ENCODE measurements at regions not wholly inside any gene's neighbourhood (a gene's known extent, or its start where the extent isn't known, plus 50 kb on each side); places are given as distances from the start of the nearest gene placed in this dataset.

GRCh38 chr13:76049376-76049746 is 413.2 kb downstream of the LMO7 start:
- Histone ChIP-seq H3K36me3 (no peaks in the 10 kb centered on the region), H3K4me3 (no peak overlapping the region), H3K27me3 (no peaks in the 10 kb centered on the region), H3K27ac (no peak overlapping the region), H3K9me3 (no peaks in the 10 kb centered on the region), H3K4me1 (no peaks in the 10 kb centered on the region)
- DNase-seq (ENCODE audit: low spot score in 2 of 2) = no peak
- intact Hi-C loops (cut with DNase I) = no loop called here
- TF ChIP-seq CTCF (IDR thresholded peaks at IDR 0.05) = no peak

- intact Hi-C loops (cut with DNase I) = no loop called here
- Histone ChIP-seq H3K4me1 (no peaks in the 10 kb centered on the region), H3K4me3 (no peak overlapping the region), H3K27me3 (no peaks in the 10 kb centered on the region), H3K27ac (no peak overlapping the region), H3K9me3 (no peaks in the 10 kb centered on the region), H3K36me3 (no peaks in the 10 kb centered on the region)
- DNase-seq (ENCODE audit: low spot score in 2 of 2) = no peak
- TF ChIP-seq CTCF (IDR thresholded peaks at IDR 0.05) = no peak
Observed at GRCh38 chr13:76048675-76049375, 412.7 kb downstream of the LMO7 start.

- Histone ChIP-seq H3K4me3 (no peak overlapping the region), H3K36me3 (no peaks in the 10 kb centered on the region), H3K27ac (no peak overlapping the region), H3K27me3 (no peaks in the 10 kb centered on the region), H3K9me3 (no peaks in the 10 kb centered on the region), H3K4me1 (no peaks in the 10 kb centered on the region)
- no peak for TF ChIP-seq CTCF (IDR thresholded peaks at IDR 0.05)
- DNase-seq (ENCODE audit: low spot score in 2 of 2) = no peak
- intact Hi-C loops (cut with DNase I) = no loop called here
Observed at GRCh38 chr13:76048131-76048530, 412.0 kb downstream of the LMO7 start.

GRCh38 chr13:76043874-76044273 is 407.7 kb downstream of the LMO7 start:
- Histone ChIP-seq H3K9me3 (no peaks in the 10 kb centered on the region), H3K36me3 (no peaks in the 10 kb centered on the region), H3K27me3 (no peaks in the 10 kb centered on the region), H3K4me3 (no peak overlapping the region), H3K27ac (no peak overlapping the region), H3K4me1 (no peaks in the 10 kb centered on the region)
- no peak for DNase-seq (ENCODE audit: low spot score in 2 of 2)
- intact Hi-C loops (cut with DNase I) = no loop called here
- no peak for TF ChIP-seq CTCF (IDR thresholded peaks at IDR 0.05)

GRCh38 chr13:76038920-76039716 is 403.0 kb downstream of the LMO7 start:
- intact Hi-C loops (cut with DNase I) = no loop called here
- Histone ChIP-seq H3K27me3 (no peaks in the 10 kb centered on the region), H3K9me3 (no peaks in the 10 kb centered on the region), H3K36me3 (no peaks in the 10 kb centered on the region), H3K27ac (no peak overlapping the region), H3K4me1 (no peaks in the 10 kb centered on the region), H3K4me3 (no peak overlapping the region)
- TF ChIP-seq CTCF (IDR thresholded peaks at IDR 0.05) = no peak
- DNase-seq (ENCODE audit: low spot score in 2 of 2) = no peak

Data from ascending aorta (tissue), 2 donors.